Ishikawa (cell line): ENCODE measurements at regions not wholly inside any gene's neighbourhood (a gene's known extent, or its start where the extent isn't known, plus 50 kb on each side); places are given as distances from the start of the nearest gene placed in this dataset.

Experiments used
- CEBPB ChIP-seq: IDR thresholded peaks from 2 replicates; pipeline ENCODE4 v1.6.1; 2012
- CREB1 ChIP-seq: IDR thresholded peaks from 2 replicates; pipeline ENCODE4 v1.6.1; 2012; ENCODE audit warnings: low read depth
- EGR1 ChIP-seq: IDR thresholded peaks from 2 replicates; pipeline ENCODE4 v1.6.1; 2012
- EP300 ChIP-seq: IDR thresholded peaks from 2 replicates; pipeline ENCODE4 v1.6.1; 2012; ENCODE audit warnings: borderline replicate concordance
- FOXM1 ChIP-seq: IDR thresholded peaks from 2 replicates; pipeline ENCODE4 v1.6.1; 2012; ENCODE audit warnings: low read depth, borderline replicate concordance
- MAX ChIP-seq: IDR thresholded peaks from 2 replicates; pipeline ENCODE4 v1.6.1; 2012
- NFIC ChIP-seq: IDR thresholded peaks from 2 replicates; pipeline ENCODE4 v1.6.1; 2012
- RAD21 ChIP-seq: IDR thresholded peaks from 2 replicates; pipeline ENCODE4 v1.6.1; 2012; ENCODE audit warnings: low read depth
- TAF1 ChIP-seq: IDR thresholded peaks from 2 replicates; pipeline ENCODE4 v1.6.1; 2012; ENCODE audit warnings: low read depth, mild to moderate bottlenecking
- TCF12 ChIP-seq: IDR thresholded peaks from 2 replicates; pipeline ENCODE4 v1.6.1; 2012; ENCODE audit warnings: low read depth
- TEAD4 ChIP-seq: IDR thresholded peaks from 2 replicates; pipeline ENCODE4 v1.6.1; 2012
- USF1 ChIP-seq: IDR thresholded peaks from 2 replicates; pipeline ENCODE4 v1.6.1; 2012
- YY1 ChIP-seq: IDR thresholded peaks from 2 replicates; pipeline ENCODE4 v1.6.1; 2012; ENCODE audit warnings: low read depth
- TF ChIP-seq, protein P1 (sequence below): IDR thresholded peaks from 2 replicates; pipeline ENCODE4 v1.6.1; 2012; ENCODE audit warnings: low read depth, mild to moderate bottlenecking

GRCh38 chr14:48391661-48392060, 716.3 kb upstream of the MDGA2 start:
- TF ChIP-seq USF1 = no peak
- TF ChIP-seq EGR1 = no peak
- TF ChIP-seq NFIC = no peak
- TF ChIP-seq, protein P1, sequence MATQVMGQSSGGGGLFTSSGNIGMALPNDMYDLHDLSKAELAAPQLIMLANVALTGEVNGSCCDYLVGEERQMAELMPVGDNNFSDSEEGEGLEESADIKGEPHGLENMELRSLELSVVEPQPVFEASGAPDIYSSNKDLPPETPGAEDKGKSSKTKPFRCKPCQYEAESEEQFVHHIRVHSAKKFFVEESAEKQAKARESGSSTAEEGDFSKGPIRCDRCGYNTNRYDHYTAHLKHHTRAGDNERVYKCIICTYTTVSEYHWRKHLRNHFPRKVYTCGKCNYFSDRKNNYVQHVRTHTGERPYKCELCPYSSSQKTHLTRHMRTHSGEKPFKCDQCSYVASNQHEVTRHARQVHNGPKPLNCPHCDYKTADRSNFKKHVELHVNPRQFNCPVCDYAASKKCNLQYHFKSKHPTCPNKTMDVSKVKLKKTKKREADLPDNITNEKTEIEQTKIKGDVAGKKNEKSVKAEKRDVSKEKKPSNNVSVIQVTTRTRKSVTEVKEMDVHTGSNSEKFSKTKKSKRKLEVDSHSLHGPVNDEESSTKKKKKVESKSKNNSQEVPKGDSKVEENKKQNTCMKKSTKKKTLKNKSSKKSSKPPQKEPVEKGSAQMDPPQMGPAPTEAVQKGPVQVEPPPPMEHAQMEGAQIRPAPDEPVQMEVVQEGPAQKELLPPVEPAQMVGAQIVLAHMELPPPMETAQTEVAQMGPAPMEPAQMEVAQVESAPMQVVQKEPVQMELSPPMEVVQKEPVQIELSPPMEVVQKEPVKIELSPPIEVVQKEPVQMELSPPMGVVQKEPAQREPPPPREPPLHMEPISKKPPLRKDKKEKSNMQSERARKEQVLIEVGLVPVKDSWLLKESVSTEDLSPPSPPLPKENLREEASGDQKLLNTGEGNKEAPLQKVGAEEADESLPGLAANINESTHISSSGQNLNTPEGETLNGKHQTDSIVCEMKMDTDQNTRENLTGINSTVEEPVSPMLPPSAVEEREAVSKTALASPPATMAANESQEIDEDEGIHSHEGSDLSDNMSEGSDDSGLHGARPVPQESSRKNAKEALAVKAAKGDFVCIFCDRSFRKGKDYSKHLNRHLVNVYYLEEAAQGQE = no peak
- TF ChIP-seq TEAD4 = no peak
- no peak for TF ChIP-seq EP300
- TF ChIP-seq TAF1 = no peak
- no peak for TF ChIP-seq CREB1
- TF ChIP-seq YY1 = no peak
- TF ChIP-seq RAD21 = no peak
- TF ChIP-seq MAX = no peak
- TF ChIP-seq CEBPB = no peak
- no peak for TF ChIP-seq TCF12
- no peak for TF ChIP-seq FOXM1
